ENCODE measurements at regions not wholly inside any gene's neighbourhood (a gene's known extent, or its start where the extent isn't known, plus 50 kb on each side); places are given as distances from the start of the nearest gene placed in this dataset.
"Not testable (repeated sequence)": the region's sequence is repeated elsewhere in the genome, so short reads cannot be mapped to it uniquely, and the experiment has no call there.

DNA sequence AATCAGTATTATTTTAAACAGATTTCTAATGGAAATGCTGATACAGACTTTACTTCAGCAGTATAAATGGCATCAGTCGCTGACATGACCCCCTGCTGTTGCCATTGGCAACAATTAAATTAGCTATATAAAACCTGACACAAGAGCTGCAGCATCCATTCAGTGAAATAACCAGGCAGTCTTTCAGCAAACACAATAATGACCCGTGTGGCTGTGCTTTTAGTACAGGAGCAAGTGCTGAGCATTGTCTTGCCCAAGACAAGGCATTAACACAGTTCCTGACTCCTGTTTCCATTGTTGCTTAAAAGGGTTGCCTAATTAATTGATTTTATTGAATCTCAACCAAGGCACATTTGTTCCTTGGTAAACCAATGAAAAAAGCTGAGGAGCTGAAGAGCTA is 382.1 kb downstream of the HACE1 start:
- no peak for TF ChIP-seq POLR2A (IDR thresholded peaks at IDR 0.05; ENCODE audit: low read depth, low read length)
- no peak for FAIRE-seq
- DNase-seq (ENCODE audit: insufficient read length, low spot score) = no peak

GRCh38 chr6:104473021-104473429 is 386.7 kb downstream of the HACE1 start:
- TF ChIP-seq POLR2A (IDR thresholded peaks at IDR 0.05; ENCODE audit: low read depth, low read length) = no peak
- FAIRE-seq (no peak), DNase-seq (ENCODE audit: insufficient read length, low spot score) (no peak)

DNA sequence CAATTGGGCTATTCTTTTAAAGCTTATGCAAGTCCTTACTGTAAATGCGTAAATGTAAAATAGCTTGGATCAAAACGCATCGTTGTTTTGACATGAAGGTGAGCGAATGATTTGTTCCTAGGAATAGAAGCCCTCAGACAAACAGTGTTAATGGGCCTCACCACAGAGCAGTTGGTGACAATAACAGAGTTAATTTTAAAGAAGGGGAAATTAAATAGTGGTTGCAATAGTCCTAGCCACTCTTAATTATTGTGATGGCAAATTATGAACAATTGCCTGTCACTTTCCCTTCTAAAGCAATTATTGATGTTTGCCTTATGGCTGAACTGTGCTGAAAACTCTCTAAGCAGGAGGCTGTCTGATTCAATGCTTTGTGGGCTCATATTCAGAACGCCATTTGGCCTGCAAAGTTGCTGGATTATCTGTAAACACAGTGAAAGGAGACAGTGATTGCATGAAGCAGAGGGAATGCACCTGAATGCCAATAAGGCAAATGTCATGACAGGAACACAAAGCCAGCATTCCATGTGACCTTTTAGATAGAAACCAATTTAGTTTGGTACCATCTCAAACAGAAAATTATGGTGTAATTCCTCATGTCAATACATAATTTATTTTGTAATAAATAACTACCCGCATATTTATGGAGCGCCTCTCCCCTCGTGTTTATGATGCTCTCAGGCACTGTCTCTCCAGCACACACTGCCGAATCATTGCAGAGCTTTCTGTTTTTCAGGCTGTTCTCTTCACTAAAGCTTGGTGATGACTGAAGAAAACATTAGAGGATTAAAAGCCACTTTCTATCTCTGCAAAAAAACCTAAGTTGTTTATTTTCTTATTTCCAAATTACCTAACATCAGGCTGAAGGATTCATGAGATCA is 387.5 kb downstream of the HACE1 start:
- no peak for DNase-seq (ENCODE audit: insufficient read length, low spot score)
- no peak for TF ChIP-seq POLR2A (IDR thresholded peaks at IDR 0.05; ENCODE audit: low read depth, low read length)
- no peak for FAIRE-seq

- TF ChIP-seq POLR2A (IDR thresholded peaks at IDR 0.05; ENCODE audit: low read depth, low read length) = no peak
- DNase-seq (ENCODE audit: insufficient read length, low spot score) = no peak
- FAIRE-seq = no peak
These were observed 393.4 kb downstream of the HACE1 start for GRCh38 chr6:104466306-104466705.

- TF ChIP-seq POLR2A (IDR thresholded peaks at IDR 0.05; ENCODE audit: low read depth, low read length) = no peak
- no peak for DNase-seq (ENCODE audit: insufficient read length, low spot score)
- FAIRE-seq = no peak
These were observed 396.7 kb downstream of the HACE1 start for GRCh38 chr6:104462811-104463599.

- FAIRE-seq = no peak
- DNase-seq (ENCODE audit: insufficient read length, low spot score) = no peak
- TF ChIP-seq POLR2A (IDR thresholded peaks at IDR 0.05; ENCODE audit: low read depth, low read length) = no peak
These were observed 398.8 kb downstream of the HACE1 start for GRCh38 chr6:104460738-104461483.

DNA sequence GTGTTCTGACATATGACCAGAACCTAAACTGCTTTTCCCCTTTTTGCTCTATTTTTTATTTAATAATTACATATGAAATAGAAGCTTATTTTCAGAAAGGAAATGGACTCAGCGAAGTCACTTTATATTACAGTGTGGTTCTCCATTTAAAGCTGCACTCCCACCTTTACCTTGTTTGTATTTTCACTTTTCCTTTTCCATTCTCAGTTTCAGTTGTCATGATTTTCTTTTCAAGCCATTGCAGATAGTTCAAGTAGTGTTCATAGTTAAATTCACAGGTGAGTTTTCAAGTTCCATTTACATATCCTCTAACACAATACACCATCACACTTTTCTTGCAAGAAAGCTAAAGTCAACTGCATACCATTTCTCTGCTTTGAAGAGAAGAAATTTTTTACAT is 400.2 kb downstream of the HACE1 start:
- TF ChIP-seq POLR2A (IDR thresholded peaks at IDR 0.05; ENCODE audit: low read depth, low read length) = no peak
- DNase-seq (ENCODE audit: insufficient read length, low spot score) (no peak), FAIRE-seq (no peak)

DNA sequence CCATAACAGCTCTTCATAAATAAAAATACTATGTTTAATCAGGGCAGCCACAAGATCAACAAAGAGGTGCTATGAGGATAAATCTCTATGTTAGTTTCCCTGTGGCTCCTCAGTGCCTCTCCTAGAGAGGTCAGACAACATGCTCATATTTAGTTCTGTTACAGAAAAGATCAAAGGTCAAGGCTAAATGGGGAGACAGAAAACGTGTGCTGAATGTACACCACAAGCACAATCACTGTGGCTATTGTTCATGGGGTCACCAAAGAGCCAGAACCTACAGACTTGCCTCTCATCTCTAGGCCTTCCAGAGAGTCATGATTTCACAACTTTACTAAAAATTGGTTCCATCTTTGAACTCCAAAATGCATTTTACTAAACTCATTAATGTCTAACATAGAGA is 409.8 kb downstream of the HACE1 start:
- DNase-seq (ENCODE audit: insufficient read length, low spot score) (no peak), FAIRE-seq (no peak)
- TF ChIP-seq POLR2A (IDR thresholded peaks at IDR 0.05; ENCODE audit: low read depth, low read length) = no peak

GRCh38 chr6:104446101-104447080 is 413.3 kb downstream of the HACE1 start:
- DNase-seq (ENCODE audit: insufficient read length, low spot score); FAIRE-seq: not testable (repeated sequence)

DNA sequence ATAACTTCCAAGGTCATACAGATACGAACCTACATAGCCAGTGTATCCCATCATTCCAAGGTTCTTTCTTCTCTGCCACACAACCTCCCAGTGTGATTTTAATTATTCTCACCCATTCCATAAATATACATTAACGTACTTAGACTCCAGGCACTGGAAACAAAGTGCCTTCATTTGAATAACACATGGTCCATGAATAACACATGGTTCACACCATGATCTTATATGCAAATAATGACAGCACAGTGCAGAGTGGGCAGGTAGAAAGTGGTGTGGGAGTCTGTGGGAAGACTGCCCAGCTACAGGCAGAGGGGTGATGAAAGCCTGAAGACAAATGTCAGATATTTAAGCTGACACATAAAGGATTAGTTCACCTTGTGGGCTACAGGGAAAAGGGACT is 425.2 kb downstream of the HACE1 start:
- no peak for FAIRE-seq
- no peak for TF ChIP-seq POLR2A (IDR thresholded peaks at IDR 0.05; ENCODE audit: low read depth, low read length)
- DNase-seq (ENCODE audit: insufficient read length, low spot score) = no peak

- TF ChIP-seq POLR2A (IDR thresholded peaks at IDR 0.05; ENCODE audit: low read depth, low read length) = no peak
- no peak for FAIRE-seq
- DNase-seq (ENCODE audit: insufficient read length, low spot score) = no peak
These were observed 428.6 kb downstream of the HACE1 start for GRCh38 chr6:104431096-104431495.

DNA sequence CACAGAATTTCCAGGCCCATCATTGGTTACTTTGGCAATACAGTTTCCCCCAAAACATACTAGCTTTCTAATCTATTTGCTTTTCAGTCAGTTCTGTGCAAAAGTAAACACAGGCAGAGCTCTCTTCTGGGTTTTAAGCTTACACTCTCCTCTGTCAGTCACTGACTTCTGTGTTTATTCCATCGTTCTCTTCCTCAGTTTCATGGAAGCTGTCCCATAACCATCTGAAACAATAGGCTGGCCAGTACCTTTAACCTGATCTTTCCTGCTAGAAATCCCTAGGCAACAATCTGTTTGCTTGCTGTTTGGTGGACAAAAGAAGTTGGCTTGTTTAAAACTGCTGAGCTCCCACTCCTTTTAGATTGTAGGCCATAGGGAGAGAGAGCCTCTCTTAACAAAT is 431.5 kb downstream of the HACE1 start:
- no peak for TF ChIP-seq POLR2A (IDR thresholded peaks at IDR 0.05; ENCODE audit: low read depth, low read length)
- no peak for DNase-seq (ENCODE audit: insufficient read length, low spot score)
- FAIRE-seq = no peak

DNA sequence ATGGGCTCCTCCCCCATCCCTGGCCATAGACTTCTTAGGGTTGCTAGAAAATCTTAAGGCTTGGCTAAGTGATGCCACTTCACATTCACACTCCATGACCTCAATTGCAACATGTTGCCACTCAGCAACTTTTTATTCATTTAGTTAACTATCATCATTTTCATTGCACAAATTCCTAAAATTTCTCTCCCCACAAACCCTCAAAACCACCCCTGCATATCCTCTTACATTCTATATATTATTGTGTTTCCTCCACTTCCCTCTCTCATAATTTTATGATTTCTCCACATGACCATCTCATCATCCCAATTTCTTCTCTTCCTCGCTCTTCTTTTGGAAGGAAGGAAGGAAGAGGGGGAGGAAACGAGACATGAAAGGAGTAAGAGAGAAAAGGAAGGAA is 436.0 kb downstream of the HACE1 start:
- DNase-seq (ENCODE audit: insufficient read length, low spot score) = no peak
- TF ChIP-seq POLR2A (IDR thresholded peaks at IDR 0.05; ENCODE audit: low read depth, low read length) = no peak
- no peak for FAIRE-seq
